SKM-1 (cell line): ENCODE measurements at regions not wholly inside any gene's neighbourhood (a gene's known extent, or its start where the extent isn't known, plus 50 kb on each side); places are given as distances from the start of the nearest gene placed in this dataset.
"Not testable (repeated sequence)": the region's sequence is repeated elsewhere in the genome, so short reads cannot be mapped to it uniquely, and the experiment has no call there.

Source experiments
- DNase-seq: peaks from one replicate; lab custom pipeline; 2025; ENCODE audit not compliant: unreplicated experiment; lab: John Stamatoyannopoulos, UW

DNA sequence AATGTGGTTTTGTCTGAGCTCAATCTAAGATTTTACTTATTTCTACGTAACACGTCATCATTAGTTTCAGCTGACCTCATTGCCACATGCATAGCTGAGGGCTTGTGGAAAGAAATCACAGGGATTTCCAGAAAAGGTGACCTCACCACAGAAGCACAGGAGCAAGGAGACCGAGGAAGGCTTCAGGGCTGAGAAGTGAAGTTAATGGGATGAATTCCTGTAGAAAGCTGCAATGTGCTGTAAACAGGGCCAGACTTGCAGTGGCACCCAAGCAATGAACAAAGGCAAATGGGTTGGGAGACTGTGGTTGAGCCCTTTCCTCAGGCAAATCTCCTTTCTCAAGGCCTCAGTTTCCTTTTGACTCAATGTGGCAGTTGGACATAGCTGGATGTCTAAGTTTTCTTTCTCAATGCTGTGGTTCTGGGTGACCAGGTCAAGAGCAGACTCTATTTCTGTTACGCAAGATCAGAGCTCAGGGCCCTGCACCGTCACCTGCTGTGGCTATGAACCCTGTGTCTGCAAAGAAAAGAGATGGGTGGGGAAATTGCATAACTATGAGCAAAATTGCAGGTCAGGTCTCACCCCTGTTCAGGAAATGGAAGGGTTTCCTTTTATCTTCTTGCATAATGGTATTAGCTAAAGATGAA is 252.2 kb upstream of the TBL1XR1 start:
- DNase-seq = peak; percentile 94

GRCh38 chr3:177451301-177451750 is 254.0 kb upstream of the TBL1XR1 start:
- no peak for DNase-seq

DNA sequence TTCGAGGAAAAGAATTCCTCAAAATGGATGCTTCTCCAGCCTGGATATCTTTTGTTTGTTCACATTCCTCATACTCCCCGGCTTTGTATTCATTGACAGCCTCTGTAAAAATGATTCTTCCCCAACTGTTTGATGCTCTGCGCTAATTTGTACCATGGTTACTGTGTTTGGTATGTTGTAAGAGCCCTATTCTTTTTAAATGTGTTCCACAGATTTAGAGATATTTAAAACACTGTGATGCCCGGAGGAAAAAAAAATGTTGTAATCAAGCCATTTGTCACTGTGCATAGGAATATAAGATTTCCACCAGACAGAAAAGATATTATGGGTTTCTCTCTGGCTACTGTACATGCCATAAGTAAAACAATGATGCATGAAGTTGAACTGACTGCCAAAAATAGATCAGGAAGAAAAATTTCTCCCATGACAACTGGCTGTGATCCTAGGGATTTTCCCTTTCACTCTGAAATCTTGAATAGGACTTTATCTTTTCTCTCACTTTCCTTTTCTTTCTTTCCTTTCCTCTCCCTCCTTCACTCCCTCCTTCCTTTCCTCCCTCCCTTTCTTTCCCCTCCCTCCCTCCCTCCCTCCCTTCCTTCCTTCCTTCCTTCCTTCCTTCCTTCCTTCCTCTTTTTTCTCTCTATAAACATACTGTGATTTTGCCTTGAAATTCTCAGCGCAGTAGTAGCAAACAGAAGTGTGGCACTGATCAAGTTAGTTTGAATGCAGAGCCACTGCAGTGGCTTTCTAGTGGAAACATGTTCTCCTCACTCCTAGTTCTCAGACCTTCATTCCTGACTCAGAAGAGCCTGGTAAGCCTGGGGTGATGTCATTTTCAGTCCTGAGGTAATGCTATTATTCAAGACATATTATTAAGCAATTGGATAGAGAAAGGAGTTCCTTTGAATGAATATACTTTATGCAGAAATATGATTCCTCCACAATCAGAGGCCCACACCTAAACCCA is 254.9 kb upstream of the TBL1XR1 start:
- no peak for DNase-seq

DNA sequence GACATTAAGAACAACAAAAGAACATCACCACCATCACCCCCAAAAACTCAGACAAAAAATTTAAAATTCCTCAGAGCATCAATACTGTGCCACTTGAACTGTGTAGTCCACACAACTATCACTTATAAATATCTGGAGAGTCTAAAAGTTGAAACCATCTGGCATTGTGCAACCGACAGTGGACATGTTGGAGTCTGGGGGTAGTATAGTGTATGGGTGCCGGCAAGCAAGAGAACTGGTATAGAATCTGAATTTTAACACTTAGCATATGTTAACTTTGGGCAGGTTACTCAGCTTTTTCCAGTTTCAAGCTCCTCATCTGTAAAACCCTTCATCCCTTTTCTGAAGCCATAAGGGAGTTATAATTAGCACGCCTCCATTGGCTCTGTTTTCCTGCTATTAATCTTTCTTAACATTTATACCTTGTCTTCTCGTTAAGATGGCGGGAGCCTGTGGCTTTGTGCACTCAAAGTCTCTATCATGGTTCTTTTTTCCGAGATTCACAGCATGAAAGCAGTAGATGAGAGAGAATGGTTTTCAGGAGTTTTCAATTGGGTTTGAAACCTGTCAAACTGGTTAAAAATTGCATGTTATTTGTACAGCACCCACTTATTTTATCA is 255.7 kb upstream of the TBL1XR1 start:
- no peak for DNase-seq

DNA sequence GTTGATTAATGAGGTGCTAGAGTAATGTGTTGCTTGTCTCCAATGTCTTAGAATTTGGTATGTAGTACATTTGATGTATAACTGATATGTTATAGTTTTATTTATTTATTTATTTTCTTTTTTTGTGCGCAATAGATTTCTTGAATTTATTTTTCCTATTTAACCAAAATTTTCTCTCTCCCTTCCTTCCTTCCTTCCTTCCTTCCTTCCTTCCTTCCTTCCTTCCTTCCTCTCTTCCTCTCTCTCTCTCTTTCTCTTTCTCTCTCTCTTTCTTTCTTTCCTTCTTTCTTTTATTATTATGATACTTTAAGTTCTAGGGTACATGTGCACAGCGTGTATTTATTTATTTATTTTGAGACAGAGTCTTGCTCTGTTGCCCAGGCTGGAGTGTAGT is 256.2 kb upstream of the TBL1XR1 start:
- no peak for DNase-seq

- not testable (repeated sequence) for DNase-seq
Observed at GRCh38 chr3:177457204-177457603, 259.9 kb upstream of the TBL1XR1 start.

DNA sequence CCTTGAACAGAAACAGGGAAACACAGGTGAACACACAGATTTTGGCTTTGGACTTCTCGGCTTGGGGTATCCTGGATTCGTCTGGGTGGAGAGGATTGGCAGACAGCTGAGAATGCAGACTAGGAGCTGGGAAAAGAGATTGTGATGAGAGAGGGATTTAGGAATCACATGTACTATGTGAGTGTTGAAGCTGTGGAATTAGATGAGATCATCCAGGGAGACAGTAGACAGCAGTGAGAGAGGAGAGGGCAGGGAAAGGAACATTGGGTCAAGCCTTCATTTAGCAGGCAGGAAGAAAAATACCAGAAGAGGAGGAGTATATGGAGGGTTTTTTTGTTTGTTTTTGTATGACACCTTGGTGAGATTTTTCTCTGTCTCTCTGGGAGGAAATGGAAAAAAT is 262.1 kb upstream of the TBL1XR1 start:
- no peak for DNase-seq

DNA sequence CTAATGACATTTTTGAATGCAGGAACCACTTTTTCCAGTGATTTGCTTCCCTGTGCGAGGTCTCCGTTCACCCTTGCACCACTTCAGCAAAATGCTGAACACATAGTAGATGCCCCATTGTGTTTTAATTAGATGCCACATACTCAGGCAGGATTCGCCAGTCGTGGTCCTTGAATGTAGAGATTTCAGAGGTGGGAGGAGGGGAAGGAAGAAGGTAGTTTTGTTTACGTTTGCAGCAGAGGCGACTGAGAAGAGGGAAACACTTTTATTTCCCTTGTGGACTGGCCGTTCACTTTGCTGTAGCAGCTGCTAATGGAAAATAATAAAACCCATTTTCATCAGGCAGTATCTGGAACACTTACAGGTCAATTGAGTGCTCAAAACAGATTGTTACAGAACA is 262.8 kb upstream of the TBL1XR1 start:
- DNase-seq = no peak

- no peak for DNase-seq
Observed at GRCh38 chr3:177461765-177462164, 264.5 kb upstream of the TBL1XR1 start.

- DNase-seq = not testable (repeated sequence)
Observed at GRCh38 chr3:177463341-177463740, 266.1 kb upstream of the TBL1XR1 start.

- no peak for DNase-seq
Observed at GRCh38 chr3:177463863-177464262, 266.6 kb upstream of the TBL1XR1 start.

DNA sequence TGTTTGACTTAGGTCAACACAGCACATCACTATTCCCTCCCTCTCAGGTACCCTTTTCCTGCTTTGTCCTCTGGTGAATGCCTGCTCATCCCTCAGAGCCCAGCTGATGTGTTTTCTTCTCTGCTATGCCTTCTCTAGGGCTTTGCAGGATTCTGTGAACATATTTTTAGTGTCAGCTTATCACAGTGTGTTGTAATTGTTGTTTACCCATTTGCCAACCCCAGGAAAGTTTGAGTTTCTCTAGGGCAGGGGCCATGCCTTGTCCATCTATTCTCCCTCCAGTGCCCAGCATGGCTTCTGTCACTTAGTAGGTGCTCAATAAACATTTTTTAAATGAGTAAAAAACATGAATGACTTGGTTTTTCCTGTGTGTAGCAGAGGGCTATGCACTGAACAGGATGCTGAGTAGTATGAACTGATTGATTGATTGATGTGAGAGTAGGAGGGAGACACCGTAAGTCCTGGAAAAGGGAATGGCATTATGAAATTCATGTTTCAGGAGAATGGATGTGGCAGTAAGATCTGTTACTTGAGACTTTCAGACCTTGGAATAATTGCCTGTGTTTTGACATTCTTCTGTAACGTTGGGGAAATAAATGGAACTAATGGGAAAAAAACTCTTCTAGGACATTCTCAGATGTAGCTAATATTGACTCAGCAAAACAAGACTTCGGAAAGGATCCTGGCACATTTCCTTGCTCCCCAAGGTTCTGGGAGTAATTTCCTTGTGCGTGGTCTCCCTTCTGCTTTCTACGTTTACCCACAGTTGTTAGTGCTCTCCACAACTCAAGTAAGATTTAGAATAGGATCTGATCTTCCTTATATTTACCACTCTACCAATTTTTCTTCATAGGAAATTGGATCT is 267.3 kb upstream of the TBL1XR1 start:
- DNase-seq = no peak

- no peak for DNase-seq
Observed at GRCh38 chr3:177465257-177465642, 268.0 kb upstream of the TBL1XR1 start.

DNA sequence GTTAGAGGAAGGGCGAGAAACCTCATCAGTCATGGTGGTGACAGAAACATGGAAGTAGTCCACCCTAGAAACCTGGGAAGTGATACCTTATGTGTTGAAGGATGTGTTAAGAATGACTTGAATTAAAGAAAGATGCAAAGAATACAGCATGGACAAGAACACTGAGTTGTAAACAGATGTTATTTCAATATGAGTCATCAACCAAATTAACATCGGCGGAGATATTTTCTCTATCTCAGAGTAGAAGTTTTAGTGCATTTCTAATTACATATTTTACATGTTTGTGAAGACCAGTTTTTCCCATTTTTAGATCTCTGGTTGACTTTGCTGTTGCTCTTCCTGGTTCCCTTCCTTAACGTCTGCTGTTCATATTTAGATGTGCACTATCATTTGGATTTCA is 268.8 kb upstream of the TBL1XR1 start:
- no peak for DNase-seq

GRCh38 chr3:177466622-177467021 is 269.3 kb upstream of the TBL1XR1 start:
- not testable (repeated sequence) for DNase-seq

DNA sequence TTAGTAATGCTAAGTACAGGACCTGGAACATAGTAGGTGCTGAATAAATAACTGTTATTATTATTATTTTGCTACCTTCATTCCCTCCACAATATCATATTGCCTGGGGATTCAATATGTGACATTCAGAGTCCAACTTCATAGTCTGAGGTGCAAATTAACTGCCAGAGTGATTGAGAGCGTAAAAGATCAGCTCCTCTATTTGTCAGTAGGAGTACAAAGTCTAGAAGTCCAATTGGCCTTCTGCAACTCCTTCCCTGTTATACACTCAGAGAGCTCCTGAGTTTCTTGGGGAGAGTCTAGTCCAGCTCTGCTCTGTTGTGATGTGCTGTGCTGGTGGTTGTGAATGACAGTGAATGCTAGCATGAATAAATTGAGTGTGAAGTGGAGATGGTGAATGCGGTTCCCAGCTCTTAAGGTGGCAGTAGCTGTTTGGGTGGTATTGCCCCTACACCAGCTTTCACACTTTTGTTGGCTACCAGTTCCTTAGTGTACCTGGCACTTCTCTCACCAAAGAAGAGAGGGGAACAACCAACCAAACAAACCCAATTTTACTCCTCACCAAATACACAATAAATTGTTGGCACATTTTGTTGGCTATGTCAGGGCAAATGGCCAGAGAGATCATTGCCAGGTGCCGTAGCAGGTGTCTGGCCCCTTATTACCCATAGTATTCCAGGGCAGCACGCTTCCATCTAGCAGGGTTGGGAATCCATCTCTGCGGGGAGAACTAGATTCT is 270.1 kb upstream of the TBL1XR1 start:
- DNase-seq = no peak

DNA sequence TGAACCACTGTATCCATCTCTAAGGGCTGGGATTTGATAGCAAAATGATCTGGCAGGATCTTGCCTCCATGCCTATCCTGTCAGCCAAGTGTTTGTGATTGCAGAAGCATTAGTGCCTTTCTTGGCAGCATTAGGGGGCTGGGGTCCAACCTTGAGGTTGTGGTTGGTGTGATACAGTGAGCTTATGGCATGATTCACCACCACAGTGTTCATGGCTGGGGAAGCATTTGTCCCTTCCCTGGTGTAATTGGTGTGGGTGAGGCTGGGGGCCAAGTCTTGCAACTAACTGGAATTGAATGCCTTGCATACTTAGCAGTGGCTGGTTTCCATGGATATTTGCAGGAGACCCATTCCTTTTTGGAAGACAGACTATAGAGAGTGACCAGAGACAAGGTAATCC is 271.0 kb upstream of the TBL1XR1 start:
- no peak for DNase-seq

DNA sequence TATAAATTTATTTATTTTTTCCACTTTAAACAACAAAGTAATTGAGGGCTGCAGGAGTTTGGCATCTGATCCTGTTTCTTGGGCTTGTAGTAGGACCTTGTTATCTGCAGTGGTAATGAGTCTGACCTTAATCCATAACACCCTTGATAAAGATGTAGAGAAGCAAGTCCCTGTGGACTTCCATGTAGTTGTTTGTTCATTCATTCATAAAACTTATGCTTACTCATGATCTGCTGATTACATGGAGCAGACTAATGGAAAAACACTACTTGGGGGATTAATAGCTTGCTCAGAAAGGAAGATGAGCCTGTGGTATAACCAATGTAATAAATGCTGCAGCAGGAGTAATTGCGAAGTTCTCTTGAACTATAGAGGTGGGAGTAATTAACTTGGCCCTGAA is 271.5 kb upstream of the TBL1XR1 start:
- no peak for DNase-seq

DNA sequence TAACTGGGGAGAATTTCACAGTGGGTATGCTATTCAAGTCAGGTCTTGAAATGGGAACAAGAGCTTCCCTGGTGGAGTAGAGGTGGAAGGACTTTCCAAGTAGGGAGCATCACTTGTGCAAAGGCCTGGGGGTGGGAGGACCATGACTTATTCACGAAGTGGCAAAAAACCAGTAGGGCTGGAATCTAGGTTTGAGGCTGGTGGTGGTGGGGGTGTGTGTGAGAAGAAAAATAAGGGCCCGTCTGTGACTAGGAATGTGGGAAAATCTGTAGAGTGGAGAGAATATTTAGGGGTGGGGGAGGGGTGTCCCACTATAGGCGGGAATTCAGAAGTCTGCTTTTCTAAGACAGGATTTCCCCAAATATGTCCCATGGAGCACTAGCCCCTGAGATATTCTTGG is 271.9 kb upstream of the TBL1XR1 start:
- no peak for DNase-seq
